KBM-7 (cell line): ENCODE measurements at regions not wholly inside any gene's neighbourhood (a gene's known extent, or its start where the extent isn't known, plus 50 kb on each side); places are given as distances from the start of the nearest gene placed in this dataset.
A peak's percentile ranks its signal among the peaks of the same experiment; 100 is the strongest.
"Not testable (repeated sequence)": the region's sequence is repeated elsewhere in the genome, so short reads cannot be mapped to it uniquely, and the experiment has no call there.

Experiments used
- DNase-seq: peaks from one replicate; pipeline ENCODE4 v3.0.0-alpha.2; 2015
- in situ Hi-C: fragments of 300-500 bp; cut with MboI; formaldehyde crosslinking; loops from 2 replicates; pipeline ENCODE4 v1.14.3; 2020; ENCODE audit warnings: low sequenced_read_pairs, low pct_unique_long_range_greater_than_20kb, mixed read lengths

DNA sequence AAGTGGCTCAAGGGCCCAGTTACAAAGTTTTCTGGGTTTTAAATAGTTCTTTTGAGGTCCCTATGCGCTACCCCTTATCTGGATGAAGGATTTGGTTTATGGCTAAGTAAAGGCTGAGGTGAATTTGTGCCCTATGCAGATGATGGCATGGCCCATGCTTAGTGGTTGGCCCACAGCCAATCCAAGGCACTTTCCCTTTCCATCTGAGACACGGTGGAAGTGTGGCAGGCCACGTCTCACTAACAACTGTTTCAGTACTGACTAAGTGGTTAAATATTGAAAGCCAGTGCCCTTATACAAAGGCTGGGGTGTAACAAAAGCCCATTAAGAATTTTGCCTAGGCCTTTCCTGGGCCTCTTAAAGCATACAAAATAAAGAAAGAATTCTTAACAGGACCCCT lies 260.3 kb downstream of the ZNF37A start:
- DNase-seq, in situ Hi-C loops: not testable (repeated sequence)

DNA sequence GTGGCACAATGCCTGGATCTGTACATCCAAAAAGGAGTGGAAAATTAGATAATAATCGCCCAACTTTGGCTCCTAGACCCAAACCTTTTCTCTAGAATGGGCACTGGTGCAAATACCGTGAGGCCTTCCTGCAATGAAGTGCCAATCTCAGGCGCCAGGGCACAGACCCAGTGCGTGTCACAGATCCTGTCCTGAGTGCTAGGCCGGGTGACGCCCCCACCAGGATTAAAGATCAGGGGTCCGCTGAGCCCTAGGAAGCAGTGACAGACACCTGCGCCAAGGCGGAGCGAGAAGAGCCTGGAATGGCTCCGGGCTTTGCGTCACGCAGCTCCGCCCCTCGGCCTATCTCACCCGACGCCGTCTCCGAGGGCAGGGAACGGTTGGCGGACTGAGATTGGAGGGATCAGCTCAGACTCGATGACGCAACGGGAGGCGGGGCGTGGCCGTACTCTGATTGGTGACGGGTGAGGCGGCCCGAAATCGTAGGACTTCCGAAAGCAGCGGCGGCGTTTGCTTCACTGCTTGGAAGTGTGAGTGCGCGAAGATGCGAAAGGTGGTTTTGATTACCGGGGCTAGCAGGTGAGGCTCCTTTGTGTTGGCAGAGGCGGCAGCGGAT lies 261.9 kb downstream of the ZNF37A start:
- in situ Hi-C loops, result not testable (repeated sequence)

DNA sequence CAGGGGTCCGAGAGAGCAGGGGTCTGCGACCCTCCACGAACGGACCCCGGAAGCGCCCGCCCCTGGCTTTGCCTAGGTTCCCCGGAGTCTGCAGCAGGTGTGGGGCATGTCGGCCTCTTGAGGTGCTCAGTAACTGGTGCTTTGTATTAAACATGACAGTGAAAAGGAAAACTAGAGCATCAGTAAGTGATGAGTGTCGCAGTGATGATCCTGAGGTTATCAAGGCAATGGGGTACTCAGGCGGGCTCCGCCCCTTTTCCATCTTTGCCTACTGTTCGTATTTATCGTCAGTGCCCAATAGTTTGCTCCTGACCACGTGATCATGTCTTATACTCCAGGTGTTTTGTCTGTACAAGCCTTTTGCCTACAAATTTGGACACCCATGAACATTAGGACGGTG lies 262.4 kb downstream of the ZNF37A start:
- in situ Hi-C loops, DNase-seq: not testable (repeated sequence)

More for the DNA sequence above, 261.9 kb downstream of the ZNF37A start:
- DNase-seq, result peak; percentile 26

GRCh38 chr10:38362514-38362913 lies 268.4 kb downstream of the ZNF37A start:
- in situ Hi-C loops, result not testable (repeated sequence)

DNA sequence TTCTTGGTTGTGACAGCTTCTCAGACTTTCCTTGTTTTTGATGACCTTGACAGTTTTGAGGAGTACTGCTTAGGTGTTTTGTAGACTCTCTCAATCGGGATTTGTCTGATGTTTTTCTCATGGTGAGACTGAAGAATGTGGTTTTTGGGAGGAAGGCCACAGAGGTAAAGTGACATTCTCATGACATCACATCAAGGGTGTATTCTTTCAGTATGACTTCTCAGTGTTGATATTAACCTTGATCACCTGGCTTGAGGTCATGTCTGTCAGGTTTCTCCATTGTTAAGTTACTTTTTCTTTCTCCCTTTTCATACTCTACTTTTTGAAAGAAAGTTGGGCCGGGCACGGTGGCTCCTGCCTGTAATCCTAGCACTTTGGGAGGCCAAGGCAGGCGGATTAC lies 269.9 kb downstream of the ZNF37A start:
- in situ Hi-C loops, DNase-seq: not testable (repeated sequence)

More at GRCh38 chr10:38362514-38362913, 268.4 kb downstream of the ZNF37A start:
- not testable (repeated sequence) for DNase-seq

DNA sequence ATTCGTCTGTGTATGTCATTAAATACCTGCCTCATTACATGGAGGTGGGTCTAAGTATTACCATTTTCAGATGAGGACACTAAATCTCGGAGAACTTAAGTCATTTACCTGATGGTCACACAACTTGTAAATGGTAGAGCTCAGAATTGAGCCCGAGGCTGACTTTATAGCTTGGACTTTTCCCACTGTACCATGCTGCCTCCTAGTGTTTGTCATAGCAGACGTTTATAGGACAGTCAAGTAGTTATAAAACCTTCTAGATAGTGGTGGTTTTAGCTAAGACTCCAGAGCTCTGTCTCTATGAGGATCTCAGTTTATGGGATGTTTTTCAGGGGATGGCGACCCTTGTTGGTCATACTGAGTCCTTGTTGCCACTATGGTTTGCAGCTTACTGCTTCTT lies 271.8 kb downstream of the ZNF37A start:
- peak; percentile 35 for DNase-seq
- in situ Hi-C loops, result not testable (repeated sequence)

DNA sequence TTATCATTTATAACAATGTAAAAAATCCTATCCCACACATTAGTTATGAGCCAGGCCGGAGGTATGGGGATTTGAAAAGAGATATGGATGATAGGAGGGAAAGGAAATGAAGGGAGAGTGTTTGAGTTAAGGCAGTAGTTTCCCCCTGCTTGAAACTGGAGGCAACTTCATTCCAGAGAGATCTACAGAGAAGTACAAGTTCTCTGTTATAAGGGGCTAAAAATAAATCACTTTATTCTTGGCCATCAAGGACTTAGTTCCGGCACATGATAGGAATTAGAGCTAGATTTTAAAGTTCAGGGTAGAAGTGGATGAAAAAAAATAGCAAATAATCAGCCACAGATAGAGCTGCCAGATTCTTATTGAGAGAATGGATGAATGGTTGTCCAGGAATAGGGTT lies 289.7 kb downstream of the ZNF37A start:
- DNase-seq, in situ Hi-C loops: not testable (repeated sequence)

DNA sequence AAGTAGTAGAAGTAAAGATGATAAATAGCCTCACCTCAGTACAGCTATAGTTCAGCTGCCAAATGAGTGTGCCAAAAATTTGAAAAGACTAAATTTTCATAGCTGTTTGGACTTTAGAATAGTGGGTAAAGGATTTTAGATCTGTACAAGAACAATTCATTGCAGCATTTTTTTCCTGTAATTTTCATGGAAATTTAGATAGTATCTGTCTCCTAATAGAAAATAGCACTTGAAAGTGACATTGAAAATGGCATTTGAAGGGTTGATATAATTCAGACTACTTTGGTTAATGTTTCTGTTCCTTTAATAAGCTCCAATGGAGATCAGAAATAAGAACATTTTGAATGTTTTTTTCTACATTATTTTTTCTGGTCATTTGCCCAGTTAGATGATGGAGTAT lies 292.7 kb downstream of the ZNF37A start:
- in situ Hi-C loops, result not testable (repeated sequence)

GRCh38 chr10:38390725-38391124 lies 296.6 kb downstream of the ZNF37A start:
- in situ Hi-C loops, result not testable (repeated sequence)
- peak; percentile 41 for DNase-seq

More for the DNA sequence above, 292.7 kb downstream of the ZNF37A start:
- DNase-seq, result not testable (repeated sequence)

DNA sequence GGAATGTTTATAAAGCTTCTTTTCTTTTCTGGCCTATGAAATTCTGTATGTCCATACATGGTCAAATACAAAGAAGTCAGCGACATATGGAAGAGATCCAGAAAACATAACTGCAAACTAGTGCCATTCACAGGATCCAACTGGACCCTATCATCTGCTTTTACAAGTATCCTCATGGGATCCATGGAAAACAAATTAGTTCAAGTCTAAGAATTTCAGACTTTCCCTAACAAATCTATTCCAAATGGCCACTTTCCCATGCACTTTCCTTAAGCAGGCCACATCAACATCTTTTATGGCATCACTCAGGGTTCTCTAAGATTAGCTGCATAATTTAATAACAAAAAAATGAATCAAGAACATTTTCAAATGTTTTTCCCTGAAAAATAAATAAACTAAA lies 301.3 kb downstream of the ZNF37A start:
- DNase-seq, in situ Hi-C loops: not testable (repeated sequence)

GRCh38 chr10:38396178-38396954 lies 302.2 kb downstream of the ZNF37A start:
- in situ Hi-C loops, result not testable (repeated sequence)
- peak; percentile 3 for DNase-seq

DNA sequence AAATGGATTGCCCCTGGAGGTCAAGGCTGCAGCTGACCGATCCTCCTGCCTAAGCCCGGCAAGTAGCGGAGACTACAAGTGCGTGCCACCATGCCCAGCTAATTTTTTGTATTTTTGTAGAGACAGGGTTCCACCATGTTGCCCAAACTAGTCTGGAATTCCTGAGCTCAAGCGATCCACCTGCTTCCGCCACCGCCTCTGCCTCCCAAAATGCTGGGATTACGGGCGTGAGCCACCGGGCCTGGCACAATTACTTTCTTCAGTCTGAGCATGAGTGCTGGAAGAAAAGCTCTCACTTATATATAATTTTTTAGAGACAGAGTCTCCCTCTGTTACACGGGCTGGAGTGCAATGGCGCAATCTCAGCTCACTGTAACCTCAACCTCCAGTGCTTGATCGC lies 307.4 kb downstream of the ZNF37A start:
- DNase-seq, in situ Hi-C loops: not testable (repeated sequence)

DNA sequence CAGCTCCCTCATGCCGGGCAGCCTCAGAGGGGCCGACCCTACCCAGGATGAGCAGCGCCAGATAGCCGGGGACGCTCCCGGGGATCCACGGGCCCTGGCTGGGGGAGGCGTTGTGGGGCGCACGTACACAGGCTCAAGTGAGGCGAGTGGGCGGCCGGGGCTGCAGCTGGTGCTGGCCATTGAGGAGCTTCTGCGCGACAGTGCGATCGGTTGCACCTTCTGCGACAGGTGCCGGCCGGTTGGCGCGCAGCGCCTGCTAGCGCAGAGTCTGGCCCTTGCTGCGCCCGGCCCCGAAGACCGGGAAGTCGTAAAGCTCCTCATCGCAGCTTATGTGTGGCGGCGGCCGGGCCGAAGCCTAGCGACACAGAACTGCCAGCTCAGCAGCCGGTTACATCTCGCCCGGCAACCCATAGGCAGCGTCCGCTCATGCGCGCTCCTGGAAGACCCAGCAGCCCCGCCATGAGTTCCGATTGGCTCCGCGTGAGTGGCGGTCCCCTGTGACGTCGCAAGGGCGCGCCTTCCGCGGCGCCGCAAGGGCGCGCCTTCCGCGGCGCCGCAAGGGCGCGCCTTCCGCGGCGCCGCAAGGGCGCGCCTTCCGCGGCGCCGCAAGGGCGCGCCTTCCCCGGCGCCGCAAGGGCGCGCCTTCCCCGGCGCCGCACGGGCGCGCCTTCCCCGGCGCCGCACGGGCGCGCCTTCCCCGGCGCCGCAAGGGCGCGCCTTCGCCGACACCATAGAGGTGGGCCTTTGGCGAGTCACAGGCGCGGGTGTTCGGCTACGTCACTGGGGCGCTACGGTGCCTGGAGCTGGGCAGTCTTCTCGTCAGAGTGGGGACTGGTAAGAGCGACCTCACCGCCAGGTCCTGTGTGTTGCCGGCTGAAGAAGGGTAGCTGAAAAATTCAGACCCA lies 308.6 kb downstream of the ZNF37A start:
- in situ Hi-C loops, result not testable (repeated sequence)
- peak; percentile 87 for DNase-seq

- in situ Hi-C loops, result not testable (repeated sequence)
- DNase-seq, result peak; percentile 57
Measured at GRCh38 chr10:38403347-38404117, 309.4 kb downstream of the ZNF37A start.

GRCh38 chr10:38423634-38424033 lies 329.5 kb downstream of the ZNF37A start:
- DNase-seq, in situ Hi-C loops: not testable (repeated sequence)

- in situ Hi-C loops, DNase-seq: not testable (repeated sequence)
Measured at GRCh38 chr10:38430242-38430641, 336.1 kb downstream of the ZNF37A start.

GRCh38 chr10:38437359-38437758 lies 343.2 kb downstream of the ZNF37A start:
- in situ Hi-C loops, DNase-seq: not testable (repeated sequence)

GRCh38 chr10:38448614-38449355 lies 354.6 kb downstream of the ZNF37A start:
- in situ Hi-C loops, DNase-seq: not testable (repeated sequence)
